ENCODE measurements at regions not wholly inside any gene's neighbourhood (a gene's known extent, or its start where the extent isn't known, plus 50 kb on each side); places are given as distances from the start of the nearest gene placed in this dataset.

DNA sequence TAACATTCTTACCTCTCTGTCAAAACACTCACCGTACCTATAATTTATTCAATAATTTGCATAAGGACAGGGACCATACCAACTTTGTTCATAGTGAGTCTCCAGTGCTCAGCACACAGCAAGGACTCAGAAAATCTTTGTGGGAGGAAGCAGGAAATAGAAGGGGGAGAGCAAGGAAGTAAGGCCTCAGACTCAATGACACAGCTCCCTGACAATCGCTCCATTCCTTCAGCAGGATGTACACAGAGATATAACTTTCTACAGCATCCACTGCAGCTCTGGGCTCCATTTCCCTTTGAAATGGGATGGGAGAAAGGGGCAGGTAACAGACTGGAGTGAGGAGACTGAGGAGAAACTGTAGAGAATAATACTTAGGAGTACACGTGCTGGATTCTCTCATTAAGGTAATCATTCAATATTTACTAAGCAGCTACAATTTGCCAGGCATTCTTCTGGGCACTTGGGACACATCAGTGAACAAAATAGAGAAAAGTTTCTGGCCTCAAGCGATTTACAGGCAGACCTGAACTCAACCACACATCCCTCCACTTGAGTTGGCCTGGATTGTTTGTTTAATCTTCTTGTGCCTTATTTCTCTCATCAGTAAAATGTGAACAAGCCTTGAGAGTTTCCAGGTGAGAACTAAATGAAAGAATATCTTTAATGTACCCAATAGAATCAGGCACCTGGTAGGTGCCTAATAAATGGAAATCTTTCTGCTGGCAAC, 330.3 kb upstream of the THBS1 start:
- TF ChIP-seq, protein P1, sequence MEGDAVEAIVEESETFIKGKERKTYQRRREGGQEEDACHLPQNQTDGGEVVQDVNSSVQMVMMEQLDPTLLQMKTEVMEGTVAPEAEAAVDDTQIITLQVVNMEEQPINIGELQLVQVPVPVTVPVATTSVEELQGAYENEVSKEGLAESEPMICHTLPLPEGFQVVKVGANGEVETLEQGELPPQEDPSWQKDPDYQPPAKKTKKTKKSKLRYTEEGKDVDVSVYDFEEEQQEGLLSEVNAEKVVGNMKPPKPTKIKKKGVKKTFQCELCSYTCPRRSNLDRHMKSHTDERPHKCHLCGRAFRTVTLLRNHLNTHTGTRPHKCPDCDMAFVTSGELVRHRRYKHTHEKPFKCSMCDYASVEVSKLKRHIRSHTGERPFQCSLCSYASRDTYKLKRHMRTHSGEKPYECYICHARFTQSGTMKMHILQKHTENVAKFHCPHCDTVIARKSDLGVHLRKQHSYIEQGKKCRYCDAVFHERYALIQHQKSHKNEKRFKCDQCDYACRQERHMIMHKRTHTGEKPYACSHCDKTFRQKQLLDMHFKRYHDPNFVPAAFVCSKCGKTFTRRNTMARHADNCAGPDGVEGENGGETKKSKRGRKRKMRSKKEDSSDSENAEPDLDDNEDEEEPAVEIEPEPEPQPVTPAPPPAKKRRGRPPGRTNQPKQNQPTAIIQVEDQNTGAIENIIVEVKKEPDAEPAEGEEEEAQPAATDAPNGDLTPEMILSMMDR (IDR thresholded peaks at IDR 0.05) = no peak
- TF ChIP-seq POLR2AphosphoS5 (IDR thresholded peaks at IDR 0.05; ENCODE audit: insufficient read depth in 1 of 2, low read depth in 1 of 2) (no peak), POLR2A (IDR thresholded peaks at IDR 0.05) (no peak)

All from vagina (tissue), 2 donors.